GM19240 (cell line): ENCODE measurements at regions not wholly inside any gene's neighbourhood (a gene's known extent, or its start where the extent isn't known, plus 50 kb on each side); places are given as distances from the start of the nearest gene placed in this dataset.

Experiments used
- DNase-seq: peaks from one replicate; pipeline ENCODE4 v3.0.0; 2011; ENCODE audit warnings: low spot score; ENCODE audit not compliant: insufficient read length

DNA sequence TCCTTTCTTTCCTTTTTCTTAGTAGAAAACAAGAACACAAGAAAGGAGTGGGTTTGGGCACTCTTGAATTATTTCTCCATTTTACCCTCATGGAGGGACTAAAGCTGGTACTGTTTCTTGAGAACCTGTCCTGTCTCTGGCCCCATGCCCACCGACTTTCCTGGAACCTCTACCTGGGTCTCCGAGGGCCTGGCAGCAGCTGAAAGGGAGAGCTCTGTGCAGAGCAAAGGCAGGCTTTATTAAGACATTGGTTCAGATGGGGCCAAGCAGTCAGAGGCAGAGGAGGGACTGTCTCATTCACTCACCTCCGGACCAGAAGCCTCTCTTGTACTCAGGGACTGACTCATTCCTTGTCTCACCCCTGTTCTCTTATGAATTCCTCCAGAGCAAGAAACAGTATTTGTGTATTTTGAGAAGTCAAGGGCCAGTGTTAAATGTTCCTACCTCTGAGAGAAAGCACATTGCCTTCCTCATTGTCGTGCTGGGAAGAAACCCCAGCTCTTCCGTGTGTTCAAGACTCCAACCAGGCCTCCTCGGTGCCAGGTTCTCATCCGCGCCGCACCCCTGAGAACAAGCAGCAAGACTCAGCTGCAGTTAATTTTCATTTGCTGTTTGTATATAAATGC, 201.9 kb upstream of the NT5C1B start:
- no peak for DNase-seq

DNA sequence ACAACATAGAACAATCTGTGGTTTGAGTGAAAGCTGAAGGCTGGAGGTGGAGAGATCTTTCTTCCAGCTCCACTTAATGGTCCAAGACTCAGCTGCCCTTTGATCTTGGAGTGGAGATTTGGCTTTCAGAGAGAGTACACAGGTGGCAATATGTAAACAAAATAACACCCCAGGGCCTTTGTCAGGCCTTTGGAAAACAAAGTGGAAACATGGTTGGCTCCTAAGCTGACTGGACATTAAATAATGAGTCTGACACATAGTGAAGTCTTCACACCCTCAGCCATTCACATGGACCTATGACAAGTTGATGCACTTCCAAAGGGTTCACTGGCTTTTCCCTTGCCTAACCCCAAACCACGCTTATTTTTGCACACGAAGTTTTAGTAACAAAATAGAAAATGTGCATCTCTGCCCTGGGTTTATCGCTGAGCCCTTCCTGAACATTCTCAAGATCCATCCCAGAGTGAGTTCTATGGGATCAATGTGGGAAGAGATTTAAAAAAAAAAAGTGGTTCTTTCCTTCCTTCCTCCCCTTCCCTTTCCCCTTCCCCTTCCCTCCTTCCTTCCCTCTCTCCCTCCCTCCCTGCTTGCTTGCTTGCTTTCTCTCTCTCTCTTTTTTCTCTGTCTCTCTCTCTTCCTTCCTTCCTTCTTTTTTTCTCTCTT, 201.3 kb upstream of the NT5C1B start:
- no peak for DNase-seq

DNA sequence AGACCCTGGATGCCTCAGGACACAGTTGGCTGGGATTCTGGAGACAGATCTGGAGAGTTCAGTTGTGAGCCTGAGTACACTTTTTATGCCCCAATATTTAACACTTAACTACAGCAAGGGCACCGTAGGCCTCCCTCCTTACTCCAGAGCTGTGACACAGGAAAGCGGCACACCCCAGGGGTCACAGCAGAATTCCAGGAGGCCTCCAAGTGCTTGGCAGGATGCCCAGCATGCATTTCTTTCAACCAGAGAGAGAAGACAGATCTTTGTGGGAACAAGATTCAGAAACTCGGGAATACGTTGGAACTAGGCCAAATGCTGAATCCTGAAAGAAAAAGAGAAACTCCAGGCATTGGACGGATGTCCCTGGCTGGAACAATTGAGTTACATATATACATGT, 199.2 kb upstream of the NT5C1B start:
- DNase-seq, result no peak

DNA sequence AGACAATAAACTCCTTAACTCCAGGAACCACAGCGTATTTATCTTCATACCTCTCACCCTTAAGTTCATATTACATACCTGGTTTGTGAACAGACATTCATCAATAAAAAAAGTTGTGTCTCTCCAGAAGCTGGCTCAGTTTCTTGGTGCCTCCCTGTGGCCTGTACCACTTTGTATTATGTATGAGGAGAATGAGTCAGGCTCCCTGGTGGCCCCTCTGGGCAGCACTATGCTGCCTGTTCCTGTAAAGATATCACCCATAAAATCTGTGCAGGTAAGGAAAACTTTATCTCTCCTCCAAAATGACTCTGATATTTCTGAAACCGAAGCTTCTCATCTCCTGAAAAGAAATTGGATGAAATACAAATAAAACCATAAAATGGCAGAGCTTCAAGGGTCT, 198.4 kb upstream of the NT5C1B start:
- DNase-seq, result no peak

DNA sequence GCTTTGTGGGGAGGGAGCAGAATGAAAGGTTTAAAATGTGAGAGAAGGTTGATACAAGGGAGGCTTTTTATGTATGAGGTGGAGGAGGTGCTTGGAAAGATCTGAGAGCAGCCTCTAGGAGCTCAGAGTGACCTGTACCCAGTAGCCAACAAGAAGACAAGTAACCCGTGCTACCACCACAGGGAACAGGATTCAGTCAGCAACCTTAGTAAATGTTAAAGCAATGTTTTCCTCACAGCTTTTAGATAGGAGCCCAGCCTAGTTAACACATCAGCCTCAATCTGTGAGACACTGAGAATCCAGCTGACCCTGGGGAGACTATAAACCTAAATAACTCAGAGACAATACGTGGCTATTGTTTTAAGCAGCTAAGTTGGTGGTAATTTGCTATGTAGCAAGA, 194.9 kb upstream of the NT5C1B start:
- DNase-seq, result no peak

DNA sequence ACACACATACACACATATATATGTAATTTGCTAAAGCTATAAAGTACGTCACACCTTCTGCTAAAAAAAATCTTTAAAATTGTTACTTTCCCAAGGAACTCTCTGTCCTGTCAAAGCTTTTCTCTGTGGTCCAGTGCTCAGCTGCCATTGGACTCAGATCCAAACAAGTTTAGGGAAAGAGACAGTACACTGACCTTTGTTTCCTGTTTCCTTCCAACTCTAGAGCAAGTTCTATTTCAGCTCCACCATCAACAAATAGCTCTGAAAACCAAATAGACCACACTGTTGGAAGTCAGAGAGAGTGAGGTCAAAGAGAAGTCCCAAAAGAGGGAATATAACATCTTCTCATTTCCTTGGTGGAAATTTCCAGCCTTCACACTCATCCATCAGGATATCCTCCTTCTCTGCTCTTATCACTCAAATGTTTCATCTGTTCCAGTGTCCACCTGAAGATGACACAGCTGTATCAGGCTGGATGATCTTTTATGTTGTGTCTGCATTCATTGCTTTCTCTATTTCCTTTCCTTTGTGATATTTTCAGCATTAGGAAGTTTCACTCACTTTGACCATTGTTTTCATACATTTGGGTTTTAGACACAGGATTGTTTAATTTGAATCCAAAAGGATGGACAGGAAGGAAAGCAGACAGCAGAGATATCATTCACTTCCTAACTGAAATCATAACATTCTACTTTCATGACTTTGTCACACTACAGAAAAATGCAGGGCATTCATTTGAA, 192.3 kb upstream of the NT5C1B start:
- DNase-seq, result no peak

DNA sequence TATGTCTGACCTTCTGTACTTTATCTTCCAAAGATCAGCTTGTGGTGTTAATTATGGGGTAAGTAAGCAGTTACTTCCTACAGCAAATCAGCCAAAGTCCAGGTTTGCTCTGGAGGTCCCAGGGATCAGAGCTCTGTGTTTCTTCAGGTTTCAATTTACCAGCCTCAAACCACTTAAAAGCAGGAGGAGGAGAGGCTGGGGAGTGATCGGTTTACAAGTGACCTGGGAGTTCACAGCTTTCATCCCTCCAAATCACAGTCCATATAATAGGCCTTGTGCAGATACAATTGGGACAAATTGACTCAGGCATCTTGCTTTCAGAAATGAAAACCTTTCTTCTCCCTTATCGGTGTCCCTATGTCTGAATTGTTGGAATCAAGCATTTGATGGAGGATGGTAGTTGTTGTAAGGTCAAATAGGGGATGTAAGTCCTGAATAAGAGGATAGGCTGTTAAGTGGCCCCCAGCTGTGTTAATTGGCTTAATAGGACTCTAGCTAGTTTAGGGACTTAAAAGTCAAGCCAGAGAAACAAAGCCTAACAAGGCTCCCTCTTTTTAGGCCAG, 188.0 kb upstream of the NT5C1B start:
- DNase-seq, result no peak

DNA sequence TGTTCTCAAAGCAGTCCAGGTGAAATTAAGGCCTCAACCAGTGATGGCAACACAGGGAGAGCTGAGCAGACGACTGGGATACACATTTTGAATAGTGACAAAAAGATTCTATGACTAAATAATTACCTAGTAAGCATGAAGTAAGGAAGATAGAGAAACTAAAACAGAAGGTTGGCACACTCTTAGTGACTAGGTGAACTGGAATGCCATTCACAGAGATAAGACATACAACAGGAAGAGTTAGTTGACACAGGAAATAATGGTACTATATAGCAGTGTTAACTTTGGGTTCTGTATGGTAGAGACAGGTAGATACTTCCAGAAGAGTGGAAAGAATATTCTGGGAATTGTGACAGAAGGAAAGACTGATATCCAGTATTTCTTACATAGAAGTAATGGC, 181.8 kb upstream of the NT5C1B start:
- DNase-seq, result no peak

DNA sequence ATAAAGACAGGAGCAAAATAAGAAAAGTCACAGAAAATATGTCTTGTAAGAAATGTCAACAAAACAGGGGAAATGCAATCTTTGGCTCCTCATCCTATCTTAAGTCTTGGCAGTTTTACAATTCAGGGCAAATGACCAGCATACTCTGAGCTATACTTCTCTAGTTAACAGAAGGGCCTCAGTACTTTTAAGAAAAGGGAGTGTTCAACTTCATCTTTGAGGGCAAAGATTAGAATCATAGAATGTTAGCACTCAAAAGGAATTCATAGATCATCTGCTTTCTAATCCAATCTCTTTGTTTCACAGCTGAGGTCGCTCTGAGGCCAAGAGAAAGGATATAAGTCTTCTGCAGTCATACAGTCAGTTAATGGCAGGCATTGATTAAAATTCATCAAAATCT, 174.0 kb upstream of the NT5C1B start:
- no peak for DNase-seq

DNA sequence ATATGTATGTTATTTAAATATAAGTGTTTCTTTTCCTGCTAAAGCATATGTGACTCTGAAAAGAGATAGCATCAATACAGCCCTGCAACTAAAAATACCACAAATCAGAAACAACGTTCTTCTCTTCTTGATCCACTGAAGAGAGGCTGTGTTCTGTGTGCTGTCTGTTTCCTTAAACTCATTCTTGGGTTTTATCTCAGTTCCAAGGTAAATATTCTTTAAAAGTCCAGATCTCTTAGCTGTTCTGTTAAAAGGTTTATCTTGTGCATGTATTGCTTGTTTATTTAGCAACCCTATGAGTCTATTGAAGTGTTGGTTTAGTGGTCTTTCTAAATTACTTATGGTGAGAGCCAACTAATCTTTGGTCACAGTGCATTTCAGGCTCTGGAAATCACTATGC, 173.3 kb upstream of the NT5C1B start:
- no peak for DNase-seq

DNA sequence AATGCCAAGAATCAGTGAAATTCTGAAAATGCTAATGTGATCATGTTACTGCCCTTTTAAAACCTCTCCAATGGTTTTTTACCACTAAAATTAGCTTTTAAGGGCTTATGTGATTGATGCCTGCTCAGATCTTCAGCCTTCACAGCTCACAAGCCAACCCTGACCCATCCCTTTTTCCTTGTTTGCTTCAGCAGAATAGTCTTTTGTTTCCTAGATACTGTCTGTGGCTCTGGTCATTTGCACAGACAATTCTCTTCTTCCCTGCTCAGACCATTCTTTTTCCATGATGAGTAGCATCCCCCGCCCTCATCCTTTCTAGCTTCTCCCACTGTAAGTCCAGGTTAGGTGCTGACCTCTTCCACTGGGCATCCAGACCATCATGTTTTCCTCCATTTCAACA, 164.9 kb upstream of the NT5C1B start:
- DNase-seq, result no peak

DNA sequence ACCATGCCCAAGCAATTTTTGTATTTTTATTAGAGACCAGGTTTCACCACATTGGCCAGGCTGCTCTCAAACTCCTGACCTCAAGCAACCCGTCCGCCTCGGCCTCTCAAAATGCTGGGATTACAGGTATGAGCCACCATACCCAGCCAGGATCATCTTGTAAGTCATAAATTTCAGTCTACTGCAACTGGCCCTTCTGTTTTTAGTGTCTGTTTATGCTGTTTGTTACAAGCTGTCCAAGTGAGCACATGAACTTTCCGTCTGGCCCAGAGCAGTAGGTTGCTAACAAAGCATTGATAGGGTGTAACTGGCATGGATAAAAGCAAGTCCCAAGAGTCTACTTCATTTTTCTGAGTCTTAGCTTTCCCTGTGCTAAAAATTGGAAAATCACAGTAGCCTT, 164.4 kb upstream of the NT5C1B start:
- DNase-seq, result no peak

DNA sequence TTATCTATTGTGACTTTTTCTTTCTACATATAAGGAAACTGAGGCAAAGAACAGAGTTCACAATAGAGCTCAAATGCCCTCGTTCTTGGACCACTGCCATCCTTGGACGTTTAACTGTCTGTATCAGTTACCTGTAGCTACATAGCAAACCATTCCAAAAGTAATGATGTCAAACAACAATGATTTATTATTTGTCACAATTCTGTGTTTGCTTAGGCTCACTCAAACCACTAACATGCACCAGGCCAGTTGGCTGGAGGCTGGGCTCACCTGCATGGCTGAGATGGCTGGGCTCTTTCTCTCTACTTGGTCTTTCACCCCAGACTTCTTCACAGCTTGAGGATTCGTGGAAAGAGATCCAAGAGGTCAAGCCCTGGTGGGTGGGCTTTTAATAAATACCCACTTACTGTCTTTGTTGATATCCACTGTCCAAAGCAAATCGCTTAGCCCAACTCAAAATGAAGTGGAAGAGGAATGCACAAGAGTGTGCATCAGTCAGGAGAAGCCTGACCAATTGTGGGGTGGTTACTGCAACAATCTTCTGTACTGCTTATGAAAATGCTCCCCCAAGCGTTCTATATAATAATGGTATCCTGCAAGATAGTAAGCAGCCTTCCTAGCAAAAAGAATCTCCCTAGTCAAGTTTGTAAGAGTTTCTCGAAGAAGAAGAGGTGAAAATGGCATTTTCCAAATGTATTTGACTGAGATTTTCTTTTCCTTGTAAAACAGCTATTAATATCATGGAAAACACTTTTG, 163.5 kb upstream of the NT5C1B start:
- no peak for DNase-seq

DNA sequence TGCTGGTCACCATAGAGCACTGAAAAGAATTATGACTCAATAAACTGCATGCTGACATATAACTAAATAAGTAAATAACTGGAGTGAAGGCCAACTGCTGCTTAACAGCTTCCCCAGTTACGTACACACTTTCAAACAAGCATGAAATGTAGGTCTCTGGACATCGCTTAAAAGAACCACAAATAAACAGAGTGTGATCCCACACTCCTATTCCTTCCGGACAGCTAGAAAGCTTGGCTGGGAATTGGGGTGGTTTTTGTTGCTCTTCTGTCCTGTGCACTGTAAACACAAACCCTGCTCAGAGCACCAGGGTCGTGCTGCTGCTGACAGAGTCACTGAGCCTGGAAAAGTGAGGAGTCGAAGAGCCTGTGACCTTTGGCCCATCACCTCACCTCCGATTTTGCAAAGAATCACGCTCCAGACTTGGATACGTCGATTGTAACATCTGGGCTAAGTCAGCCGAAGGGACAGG, 162.7 kb upstream of the NT5C1B start:
- DNase-seq, result no peak

DNA sequence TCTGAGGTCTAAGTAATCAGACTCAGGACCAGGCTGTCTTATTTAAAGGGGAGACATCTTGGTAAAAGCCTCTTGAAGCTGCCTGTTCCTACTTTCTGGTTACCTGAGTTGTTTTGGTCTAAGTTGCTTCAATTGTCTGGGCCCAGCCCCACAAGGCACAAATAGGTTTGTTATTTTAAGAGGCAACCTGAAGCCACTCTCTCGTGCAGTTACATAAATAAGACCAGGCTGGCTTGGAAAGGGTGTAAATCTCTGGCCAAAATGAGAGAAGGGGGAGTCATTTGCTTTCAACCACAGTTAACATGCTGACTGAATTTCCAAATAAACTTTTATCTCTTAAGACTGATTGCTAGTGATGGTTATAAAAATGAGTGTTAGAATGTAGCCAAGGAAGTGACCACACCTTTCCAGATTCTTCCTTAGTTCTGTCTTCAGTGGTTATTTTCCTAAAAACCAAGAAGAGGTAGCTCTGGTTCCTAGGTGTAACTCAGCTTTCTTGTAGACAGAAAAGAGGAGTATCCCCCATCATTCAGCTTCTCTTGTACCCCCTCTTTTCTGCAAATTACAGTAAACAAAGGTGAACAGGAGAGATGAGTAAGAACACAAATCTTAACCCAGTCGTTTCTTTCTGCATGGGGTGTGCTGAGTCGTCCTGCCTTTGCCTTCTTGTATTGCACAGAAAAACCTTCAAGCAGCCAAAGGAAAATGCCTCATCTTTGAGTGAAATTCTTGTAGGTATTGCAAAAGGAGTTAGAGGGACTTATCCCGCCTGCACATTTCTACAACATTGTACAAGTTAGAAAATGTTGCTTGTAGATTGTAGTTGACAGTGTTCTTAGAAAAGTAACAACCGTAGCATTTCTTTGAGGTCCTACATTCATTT, 161.5 kb upstream of the NT5C1B start:
- DNase-seq, result no peak

DNA sequence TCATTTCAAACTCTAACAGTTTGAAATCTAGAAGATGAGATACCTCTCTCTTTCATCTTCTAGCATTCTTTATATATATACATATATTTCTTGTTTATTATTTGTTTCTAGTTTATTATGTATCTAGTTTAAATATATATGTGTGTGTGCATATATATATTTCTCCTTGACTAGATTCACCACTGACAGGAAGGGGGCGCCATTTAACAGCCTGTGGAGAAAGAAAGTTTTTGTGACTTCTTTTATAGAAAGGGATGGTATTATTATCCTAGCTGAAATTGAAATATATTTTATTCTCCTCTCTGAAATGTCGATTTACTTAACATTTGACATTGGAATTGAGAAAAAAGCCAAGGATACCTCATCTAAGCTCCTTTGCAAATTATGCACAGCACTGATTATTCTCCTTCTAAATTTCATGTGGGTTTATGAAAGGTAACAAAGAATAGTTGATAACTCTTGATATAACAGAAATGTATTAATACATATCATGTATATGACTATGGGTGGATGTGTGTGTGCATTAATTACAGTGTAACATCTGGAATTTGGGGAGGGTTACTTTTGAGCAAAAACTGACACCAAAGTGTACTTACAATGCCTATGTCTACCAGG, 160.7 kb upstream of the NT5C1B start:
- no peak for DNase-seq

DNA sequence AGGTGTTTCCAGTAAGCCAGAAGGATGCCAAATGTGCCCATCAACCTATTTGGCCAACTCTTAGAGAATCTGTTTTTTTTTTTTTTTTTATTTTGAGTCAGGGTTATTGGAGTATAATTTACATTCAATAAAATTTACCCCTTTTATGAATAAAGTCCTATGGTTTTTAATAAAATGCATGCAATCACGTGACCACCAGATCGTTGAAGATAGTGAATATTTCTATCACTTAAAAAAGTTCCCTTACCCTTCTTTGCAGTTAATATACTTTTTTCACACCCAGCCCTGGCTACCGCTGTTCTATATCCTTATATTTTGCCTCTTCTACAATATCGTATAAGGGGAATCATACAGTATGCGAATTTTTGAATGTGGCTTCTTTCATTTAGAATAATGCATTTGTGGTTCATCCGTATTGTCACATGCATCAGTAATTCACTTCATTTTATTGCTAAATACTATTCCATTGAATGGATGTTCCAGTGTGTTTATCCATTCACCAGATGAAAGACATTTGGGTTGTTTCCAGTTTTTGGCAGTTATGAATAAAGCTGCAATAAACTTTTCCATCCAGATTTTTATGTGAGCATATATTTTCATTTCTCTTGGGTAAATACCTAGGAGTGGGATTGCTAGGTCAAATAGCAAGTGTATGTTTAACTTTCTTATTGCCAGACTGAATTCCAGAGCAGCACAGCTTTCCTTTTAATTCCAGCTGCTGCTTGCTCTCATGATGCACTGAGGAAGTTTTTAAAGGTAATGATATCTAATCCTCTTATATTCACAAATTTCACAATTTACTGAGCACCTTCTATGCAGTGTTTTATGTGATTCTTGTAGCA, 156.3 kb upstream of the NT5C1B start:
- no peak for DNase-seq

DNA sequence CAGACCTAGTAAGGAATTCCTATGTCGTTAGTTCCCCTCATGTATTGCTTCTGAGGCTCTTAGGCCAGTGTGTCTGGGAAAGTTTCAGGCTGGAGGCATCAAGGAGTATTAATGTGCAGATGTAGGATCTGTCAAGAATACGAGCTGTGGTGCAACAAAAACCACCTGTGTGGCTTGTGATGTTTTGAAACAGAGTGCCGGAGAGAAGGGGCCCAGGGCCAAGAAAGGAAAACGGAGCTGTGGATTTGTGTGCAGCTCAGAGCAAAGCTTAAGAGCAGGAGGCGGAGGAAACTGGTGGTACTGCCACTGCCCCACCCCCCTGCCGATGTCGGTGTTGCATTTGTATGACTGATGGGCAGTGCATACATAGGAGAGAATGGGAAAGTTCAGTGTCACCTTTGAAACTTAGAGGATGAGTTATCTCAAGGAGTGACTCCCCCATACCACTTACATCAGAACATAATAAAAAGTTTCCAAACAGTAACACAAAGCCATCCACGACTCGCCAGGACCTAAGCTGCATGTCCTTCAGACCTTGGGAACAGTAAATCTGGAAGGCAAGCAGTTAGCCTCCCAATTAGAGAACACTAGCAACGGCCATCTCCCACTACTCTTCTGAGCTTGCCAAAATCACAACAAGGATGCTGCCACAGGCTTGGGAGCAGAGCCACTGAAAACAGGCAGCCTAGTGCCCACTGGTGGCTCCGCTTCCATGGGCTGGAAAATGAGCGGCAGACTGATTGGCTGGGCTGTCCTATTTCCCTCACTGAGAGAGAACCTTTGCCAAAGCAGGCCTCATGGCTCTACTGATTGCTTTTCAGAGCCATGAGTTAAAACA, 152.7 kb upstream of the NT5C1B start:
- DNase-seq, result no peak
